IPS DF 6.9 (cell line): ENCODE measurements at regions not wholly inside any gene's neighbourhood (a gene's known extent, or its start where the extent isn't known, plus 50 kb on each side); places are given as distances from the start of the nearest gene placed in this dataset.

ENCODE experiments used
- DNase-seq: peaks from one replicate; pipeline ENCODE4 v3.0.0-alpha.2; 2013; ENCODE audit warnings: low read depth, low spot score
- H3K27ac ChIP-seq: one replicate; pipeline ENCODE4 v1.5.1; 2013; ENCODE audit warnings: low read length, control low read depth
- H3K27me3 ChIP-seq: 2 replicates; pipeline ENCODE4 v1.6.1; 2013; ENCODE audit warnings: mild to moderate bottlenecking, low read length; ENCODE audit not compliant: control insufficient read depth, insufficient read depth
- H3K36me3 ChIP-seq: 2 replicates; pipeline ENCODE4 v1.6.1; 2013; ENCODE audit warnings: low read length; ENCODE audit not compliant: control insufficient read depth, insufficient read depth
- H3K4me1 ChIP-seq: 2 replicates; pipeline ENCODE4 v1.6.1; 2013; ENCODE audit warnings: low read length; ENCODE audit not compliant: control insufficient read depth, insufficient read depth
- H3K4me3 ChIP-seq: 2 replicates; pipeline ENCODE4 v1.5.1; 2013; ENCODE audit warnings: mild to moderate bottlenecking, low read length
- H3K9me3 ChIP-seq: 2 replicates; pipeline ENCODE4 v1.6.1; 2013; ENCODE audit warnings: low read length, inconsistent platforms; ENCODE audit not compliant: control insufficient read depth, insufficient read depth
- WGBS: extraction: QIAGEN DNeasy Blood & Tissue Kit; methylation state at CpG from one replicate; pipeline ENCODE4 v1.1.7; 2013; ENCODE audit warnings: mixed read lengths, missing lambda C conversion rate; ENCODE audit not compliant: insufficient read length, insufficient coverage; 5-methylcytosine and 5-hydroxymethylcytosine counted together

DNA sequence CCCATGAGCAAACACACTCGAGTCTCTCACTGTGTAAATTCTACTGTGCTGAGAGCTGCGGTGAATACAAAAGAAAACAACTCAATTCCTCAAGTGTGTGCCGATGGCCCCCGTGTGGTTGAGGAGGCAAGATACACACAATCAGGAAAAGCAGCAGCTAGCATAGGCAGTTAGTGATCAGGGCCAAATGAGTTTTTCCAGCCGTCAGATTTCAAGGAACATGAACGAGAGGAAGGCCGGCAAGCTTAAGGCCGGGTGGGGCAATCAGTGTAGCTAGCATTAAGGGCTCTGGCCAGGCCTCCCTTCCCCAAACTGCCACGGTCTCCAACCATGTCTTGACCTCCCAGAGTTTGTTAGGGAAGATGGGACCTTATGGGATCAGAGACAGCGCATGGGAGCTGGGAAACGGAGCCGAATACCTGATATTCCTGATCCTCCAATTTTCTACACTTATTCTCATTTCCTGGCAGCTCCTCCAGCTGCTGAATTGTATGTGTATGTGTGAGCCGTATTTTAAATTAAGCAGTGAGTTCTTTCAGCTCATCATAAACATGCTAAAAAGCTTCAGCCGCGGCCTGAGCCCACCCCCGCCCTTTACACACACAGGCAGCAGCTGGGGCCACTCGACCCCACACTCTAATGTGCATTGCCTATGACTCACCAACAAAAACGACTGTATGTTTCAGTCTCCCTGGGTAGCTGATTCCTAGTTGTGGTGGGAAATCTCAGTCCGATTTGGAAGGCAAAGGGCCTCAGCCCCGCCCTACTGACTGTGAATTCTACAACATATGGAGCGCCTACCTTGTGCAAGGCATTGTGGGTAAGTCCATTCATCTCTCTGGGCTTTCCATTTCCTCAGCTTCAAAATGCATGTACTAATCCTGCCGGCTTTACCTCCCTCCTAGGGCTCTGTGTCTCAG, 59.9 kb downstream of the RTL9 start:
- no CpG with 5 or more reads among the region's 22 CpGs for WGBS
- H3K9me3 ChIP-seq: no peaks in the 10 kb centered on the region

GRCh38 chrX:110419512-110419911, 60.9 kb downstream of the RTL9 start:
- WGBS: no CpG with 5 or more reads among the region's 1 CpG
- H3K27me3 ChIP-seq: no peaks in the 10 kb centered on the region
- no peak overlapping the region for H3K27ac ChIP-seq
- no peaks in the 10 kb centered on the region; the same call in 1 of the 2 replicates for H3K4me1 ChIP-seq
- no peaks in the 10 kb centered on the region for H3K36me3 ChIP-seq
- no peaks in the 10 kb centered on the region for H3K9me3 ChIP-seq
- H3K4me3 ChIP-seq: no peak overlapping the region
- no peak for DNase-seq

More for the DNA sequence above, 59.9 kb downstream of the RTL9 start:
- Histone ChIP-seq H3K4me1 (no peaks in the 10 kb centered on the region; the same call in 1 of the 2 replicates), H3K27me3 (no peaks in the 10 kb centered on the region), H3K4me3 (no peak overlapping the region), H3K36me3 (no peaks in the 10 kb centered on the region), H3K27ac (no peak overlapping the region)
- no peak for DNase-seq

- Histone ChIP-seq H3K9me3 (no peaks in the 10 kb centered on the region), H3K4me1 (no peaks in the 10 kb centered on the region; the same call in 1 of the 2 replicates), H3K27me3 (no peaks in the 10 kb centered on the region), H3K4me3 (no peak overlapping the region), H3K27ac (no peak overlapping the region), H3K36me3 (no peaks in the 10 kb centered on the region)
- WGBS: no CpG with 5 or more reads among the region's 9 CpGs
- DNase-seq: no peak
Observed at GRCh38 chrX:110420771-110421499, 62.3 kb downstream of the RTL9 start.

GRCh38 chrX:110421500-110422455, 63.1 kb downstream of the RTL9 start:
- DNase-seq: no peak
- no peaks in the 10 kb centered on the region for H3K9me3 ChIP-seq
- H3K4me3 ChIP-seq: no peak overlapping the region
- H3K36me3 ChIP-seq: no peaks in the 10 kb centered on the region
- no peaks in the 10 kb centered on the region; the same call in 1 of the 2 replicates for H3K4me1 ChIP-seq
- no CpG with 5 or more reads among the region's 5 CpGs for WGBS
- no peak overlapping the region for H3K27ac ChIP-seq
- no peaks in the 10 kb centered on the region for H3K27me3 ChIP-seq

DNA sequence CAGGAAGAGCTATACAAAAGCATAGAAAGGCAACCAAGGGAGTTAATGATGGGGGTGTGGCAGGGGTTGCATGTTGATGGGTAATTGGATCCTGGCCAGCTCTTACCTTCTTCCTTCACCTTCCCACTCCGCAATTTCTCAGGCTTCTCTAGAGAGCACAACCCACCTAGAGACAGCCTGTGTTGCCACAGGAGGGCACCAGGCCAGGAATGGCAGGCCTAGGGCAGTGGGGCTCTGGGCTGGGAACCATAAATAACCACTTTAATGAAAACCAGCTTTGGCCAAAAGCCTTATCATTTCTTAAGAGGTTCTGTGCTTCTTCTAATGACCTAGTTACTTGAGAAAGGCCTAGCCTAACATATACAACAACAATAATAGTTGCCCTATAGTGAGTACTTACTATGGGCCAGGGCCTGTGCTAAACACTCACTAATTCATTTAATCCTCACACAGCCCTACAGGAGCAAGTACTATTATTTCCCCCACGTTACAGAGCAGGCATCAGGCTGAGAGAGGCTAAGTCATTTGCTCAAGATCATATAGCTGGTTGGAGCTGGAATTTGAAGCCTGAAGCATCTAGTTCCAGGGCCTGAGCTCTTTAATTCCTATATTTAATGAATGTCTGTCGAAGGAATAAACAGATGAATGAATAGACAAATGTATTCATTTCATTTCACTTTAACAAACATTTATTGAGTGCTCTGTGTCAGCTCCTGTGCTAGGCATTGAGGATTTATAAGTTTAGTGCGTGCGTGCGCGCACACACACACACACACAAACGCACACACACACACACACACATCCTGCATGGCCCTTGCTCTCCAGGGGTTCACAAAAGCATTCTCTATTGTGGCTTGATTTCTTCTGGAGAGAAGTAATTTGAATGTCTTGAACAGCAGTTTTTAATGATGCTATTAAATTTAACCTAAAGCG, 66.8 kb downstream of the RTL9 start:
- no CpG with 5 or more reads among the region's 9 CpGs for WGBS
- no peaks in the 10 kb centered on the region for H3K27me3 ChIP-seq

DNA sequence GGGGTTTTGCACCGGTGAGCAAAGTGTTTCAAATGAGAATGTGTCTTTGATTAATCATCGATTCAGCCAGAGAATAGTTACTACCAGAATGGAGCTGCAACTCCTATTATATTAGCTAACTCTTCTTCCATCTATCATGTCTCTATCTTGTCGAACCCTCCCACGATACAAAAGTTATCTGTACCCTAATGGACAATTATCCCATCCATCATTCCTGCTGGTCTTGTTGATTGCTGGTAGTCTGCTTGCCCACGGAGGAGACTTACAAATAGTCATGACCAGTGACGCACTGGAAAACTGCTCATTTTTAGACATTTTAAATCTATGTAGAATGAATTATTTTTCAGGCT, 67.5 kb downstream of the RTL9 start:
- no peaks in the 10 kb centered on the region for H3K4me1 ChIP-seq
- no peaks in the 10 kb centered on the region for H3K9me3 ChIP-seq
- no peaks in the 10 kb centered on the region for H3K36me3 ChIP-seq
- no peaks in the 10 kb centered on the region for H3K27me3 ChIP-seq
- no peak for DNase-seq
- H3K4me3 ChIP-seq: no peak overlapping the region
- no CpG with 5 or more reads among the region's 6 CpGs for WGBS
- no peak overlapping the region for H3K27ac ChIP-seq

More for the DNA sequence above, 66.8 kb downstream of the RTL9 start:
- no peak overlapping the region for H3K4me3 ChIP-seq
- DNase-seq: no peak
- H3K4me1 ChIP-seq: no peaks in the 10 kb centered on the region
- H3K27ac ChIP-seq: no peak overlapping the region
- no peaks in the 10 kb centered on the region for H3K36me3 ChIP-seq
- no peaks in the 10 kb centered on the region for H3K9me3 ChIP-seq

- Histone ChIP-seq H3K27me3 (no peaks in the 10 kb centered on the region), H3K4me3 (no peak overlapping the region), H3K36me3 (no peaks in the 10 kb centered on the region), H3K4me1 (no peaks in the 10 kb centered on the region), H3K27ac (no peak overlapping the region), H3K9me3 (no peaks in the 10 kb centered on the region)
- no peak for DNase-seq
- WGBS: no CpG with 5 or more reads among the region's 1 CpG
Observed at GRCh38 chrX:110427076-110427475, 68.4 kb downstream of the RTL9 start.

- Histone ChIP-seq H3K4me1 (no peaks in the 10 kb centered on the region), H3K4me3 (no peak overlapping the region), H3K27ac (no peak overlapping the region), H3K36me3 (no peaks in the 10 kb centered on the region), H3K27me3 (no peaks in the 10 kb centered on the region), H3K9me3 (no peaks in the 10 kb centered on the region)
- WGBS: no CpG with 5 or more reads among the region's 3 CpGs
- DNase-seq: no peak
Observed at GRCh38 chrX:110428144-110428543, 69.5 kb downstream of the RTL9 start.

DNA sequence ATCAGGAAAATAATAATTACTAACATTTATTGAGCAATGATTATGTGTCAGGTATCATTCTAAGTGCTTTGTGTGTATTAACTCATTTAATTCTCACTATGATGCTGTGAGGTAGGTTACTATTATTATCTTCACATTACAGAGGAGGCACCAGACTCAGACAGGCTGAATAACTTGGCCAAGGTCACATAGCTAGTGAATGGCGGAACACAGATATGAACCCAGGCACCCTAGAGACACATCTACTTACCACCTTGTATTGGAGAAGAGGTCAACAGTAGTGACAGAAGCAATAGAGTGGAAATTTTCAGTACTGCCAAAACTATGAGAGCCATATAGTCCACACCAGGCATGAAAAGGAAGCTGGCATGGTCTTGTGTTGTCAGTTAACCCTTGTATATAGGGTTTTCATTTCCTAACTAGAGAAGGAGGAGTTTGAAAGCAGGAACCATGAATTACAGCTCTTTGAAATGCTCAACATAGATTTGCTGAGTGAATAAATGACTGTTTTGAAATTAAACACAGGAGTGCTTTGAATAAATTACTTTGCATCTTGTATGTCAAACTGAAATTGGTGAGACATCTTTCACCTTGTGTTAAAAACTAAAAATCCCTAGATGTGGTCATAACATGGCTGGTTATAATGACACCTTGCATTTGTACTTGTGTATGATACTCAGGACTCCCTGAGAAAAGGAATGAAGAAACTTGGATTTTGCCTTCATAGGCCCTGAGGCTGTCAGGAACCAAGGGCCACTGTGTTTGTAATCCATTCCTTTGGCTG, 71.8 kb downstream of the RTL9 start:
- H3K27ac ChIP-seq: no peak overlapping the region
- no peaks in the 10 kb centered on the region for H3K4me1 ChIP-seq
- no peak for DNase-seq
- no peaks in the 10 kb centered on the region for H3K27me3 ChIP-seq
- H3K36me3 ChIP-seq: no peaks in the 10 kb centered on the region
- H3K9me3 ChIP-seq: no peaks in the 10 kb centered on the region
- H3K4me3 ChIP-seq: no peak overlapping the region
- no CpG with 5 or more reads among the region's 1 CpG for WGBS
